ENCODE measurements at regions not wholly inside any gene's neighbourhood (a gene's known extent, or its start where the extent isn't known, plus 50 kb on each side); places are given as distances from the start of the nearest gene placed in this dataset.

- no peak for TF ChIP-seq EZH2 (IDR thresholded peaks at IDR 0.05; ENCODE audit: borderline replicate concordance, low read length)
- TF ChIP-seq CTCF (IDR thresholded peaks at IDR 0.05; ENCODE audit: low read length), result no peak
Measured at GRCh38 chr15:66863390-66864085, 161.5 kb downstream of the SMAD6 start.
